ENCODE measurements at regions not wholly inside any gene's neighbourhood (a gene's known extent, or its start where the extent isn't known, plus 50 kb on each side); places are given as distances from the start of the nearest gene placed in this dataset.
"Not testable (repeated sequence)": the region's sequence is repeated elsewhere in the genome, so short reads cannot be mapped to it uniquely, and the experiment has no call there.

- DNase-seq (ENCODE audit: low read depth in 6 of 9, low spot score in 9 of 9): no peak
- 77% methylated on average over 3 of the region's 3 CpGs for WGBS
- no peaks in the 10 kb centered on the region for H3K9me3 ChIP-seq (ENCODE audit: control insufficient read depth in 2 of 2, insufficient read depth in 1 of 2, low read length in 1 of 2)
- H3K27me3 ChIP-seq (ENCODE audit: control insufficient read depth in 2 of 2, insufficient read depth in 1 of 2, low read length in 1 of 2): no peaks in the 10 kb centered on the region
- H3K4me3 ChIP-seq (ENCODE audit: low read length in 2 of 2): no peak overlapping the region
- H3K36me3 ChIP-seq (ENCODE audit: control insufficient read depth in 2 of 2, insufficient read depth in 2 of 2, low read length in 1 of 2): no peaks in the 10 kb centered on the region
- H3K27ac ChIP-seq (ENCODE audit: low read depth in 1 of 2, low read length in 1 of 2): no peak overlapping the region
- H3K4me1 ChIP-seq (ENCODE audit: control insufficient read depth in 2 of 2, insufficient read depth in 2 of 2, low read length in 2 of 2): no peaks in the 10 kb centered on the region
Observed at GRCh38 chr4:30122711-30123110, 597.5 kb upstream of the PCDH7 start.

GRCh38 chr4:30124621-30125020 lies 595.5 kb upstream of the PCDH7 start:
- 93% methylated on average over 1 of the region's 2 CpGs for WGBS
- DNase-seq (ENCODE audit: low read depth in 6 of 9, low spot score in 9 of 9); H3K4me1 ChIP-seq (ENCODE audit: control insufficient read depth in 2 of 2, insufficient read depth in 2 of 2, low read length in 2 of 2); H3K4me3 ChIP-seq (ENCODE audit: low read length in 2 of 2); H3K27ac ChIP-seq (ENCODE audit: low read depth in 1 of 2, low read length in 1 of 2); H3K36me3 ChIP-seq (ENCODE audit: control insufficient read depth in 2 of 2, insufficient read depth in 2 of 2, low read length in 1 of 2); H3K9me3 ChIP-seq (ENCODE audit: control insufficient read depth in 2 of 2, insufficient read depth in 1 of 2, low read length in 1 of 2); H3K27me3 ChIP-seq (ENCODE audit: control insufficient read depth in 2 of 2, insufficient read depth in 1 of 2, low read length in 1 of 2): not testable (repeated sequence)

GRCh38 chr4:30125868-30126267 lies 594.3 kb upstream of the PCDH7 start:
- Histone ChIP-seq H3K9me3 (ENCODE audit: control insufficient read depth in 2 of 2, insufficient read depth in 1 of 2, low read length in 1 of 2) (no peaks in the 10 kb centered on the region), H3K36me3 (ENCODE audit: control insufficient read depth in 2 of 2, insufficient read depth in 2 of 2, low read length in 1 of 2) (no peaks in the 10 kb centered on the region), H3K27ac (ENCODE audit: low read depth in 1 of 2, low read length in 1 of 2) (no peak overlapping the region), H3K4me1 (ENCODE audit: control insufficient read depth in 2 of 2, insufficient read depth in 2 of 2, low read length in 2 of 2) (no peaks in the 10 kb centered on the region), H3K4me3 (ENCODE audit: low read length in 2 of 2) (no peak overlapping the region), H3K27me3 (ENCODE audit: control insufficient read depth in 2 of 2, insufficient read depth in 1 of 2, low read length in 1 of 2) (no peaks in the 10 kb centered on the region)
- DNase-seq (ENCODE audit: low read depth in 6 of 9, low spot score in 9 of 9): no peak
- WGBS: 56% methylated on average over 1 of the region's 1 CpG

GRCh38 chr4:30126351-30126750 lies 593.8 kb upstream of the PCDH7 start:
- H3K27ac ChIP-seq (ENCODE audit: low read depth in 1 of 2, low read length in 1 of 2): no peak overlapping the region
- no peaks in the 10 kb centered on the region for H3K9me3 ChIP-seq (ENCODE audit: control insufficient read depth in 2 of 2, insufficient read depth in 1 of 2, low read length in 1 of 2)
- no peaks in the 10 kb centered on the region for H3K4me1 ChIP-seq (ENCODE audit: control insufficient read depth in 2 of 2, insufficient read depth in 2 of 2, low read length in 2 of 2)
- 88% methylated on average over 1 of the region's 1 CpG for WGBS
- no peaks in the 10 kb centered on the region for H3K36me3 ChIP-seq (ENCODE audit: control insufficient read depth in 2 of 2, insufficient read depth in 2 of 2, low read length in 1 of 2)
- no peak overlapping the region for H3K4me3 ChIP-seq (ENCODE audit: low read length in 2 of 2)
- H3K27me3 ChIP-seq (ENCODE audit: control insufficient read depth in 2 of 2, insufficient read depth in 1 of 2, low read length in 1 of 2): no peaks in the 10 kb centered on the region
- no peak for DNase-seq (ENCODE audit: low read depth in 6 of 9, low spot score in 9 of 9)

- DNase-seq (ENCODE audit: low read depth in 6 of 9, low spot score in 9 of 9); H3K4me3 ChIP-seq (ENCODE audit: low read length in 2 of 2); H3K27ac ChIP-seq (ENCODE audit: low read depth in 1 of 2, low read length in 1 of 2); H3K4me1 ChIP-seq (ENCODE audit: control insufficient read depth in 2 of 2, insufficient read depth in 2 of 2, low read length in 2 of 2); H3K9me3 ChIP-seq (ENCODE audit: control insufficient read depth in 2 of 2, insufficient read depth in 1 of 2, low read length in 1 of 2); H3K27me3 ChIP-seq (ENCODE audit: control insufficient read depth in 2 of 2, insufficient read depth in 1 of 2, low read length in 1 of 2); H3K36me3 ChIP-seq (ENCODE audit: control insufficient read depth in 2 of 2, insufficient read depth in 2 of 2, low read length in 1 of 2): not testable (repeated sequence)
- WGBS: 89% methylated on average over 5 of the region's 5 CpGs
Observed at GRCh38 chr4:30148828-30149227, 571.3 kb upstream of the PCDH7 start.

GRCh38 chr4:30149539-30149938 lies 570.6 kb upstream of the PCDH7 start:
- H3K4me1 ChIP-seq (ENCODE audit: control insufficient read depth in 2 of 2, insufficient read depth in 2 of 2, low read length in 2 of 2); H3K36me3 ChIP-seq (ENCODE audit: control insufficient read depth in 2 of 2, insufficient read depth in 2 of 2, low read length in 1 of 2); DNase-seq (ENCODE audit: low read depth in 6 of 9, low spot score in 9 of 9); H3K27ac ChIP-seq (ENCODE audit: low read depth in 1 of 2, low read length in 1 of 2); H3K27me3 ChIP-seq (ENCODE audit: control insufficient read depth in 2 of 2, insufficient read depth in 1 of 2, low read length in 1 of 2); H3K9me3 ChIP-seq (ENCODE audit: control insufficient read depth in 2 of 2, insufficient read depth in 1 of 2, low read length in 1 of 2); H3K4me3 ChIP-seq (ENCODE audit: low read length in 2 of 2): not testable (repeated sequence)
- 93% methylated on average over 7 of the region's 7 CpGs for WGBS

GRCh38 chr4:30153427-30153826 lies 566.7 kb upstream of the PCDH7 start:
- no peaks in the 10 kb centered on the region for H3K27me3 ChIP-seq (ENCODE audit: control insufficient read depth in 2 of 2, insufficient read depth in 1 of 2, low read length in 1 of 2)
- no peak overlapping the region for H3K27ac ChIP-seq (ENCODE audit: low read depth in 1 of 2, low read length in 1 of 2)
- peaks cover 2 to 10% of the 10 kb centered on the region in 2 donors for H3K9me3 ChIP-seq (ENCODE audit: control insufficient read depth in 2 of 2, insufficient read depth in 1 of 2, low read length in 1 of 2)
- no peaks in the 10 kb centered on the region for H3K4me1 ChIP-seq (ENCODE audit: control insufficient read depth in 2 of 2, insufficient read depth in 2 of 2, low read length in 2 of 2)
- DNase-seq (ENCODE audit: low read depth in 6 of 9, low spot score in 9 of 9): no peak
- no peaks in the 10 kb centered on the region for H3K36me3 ChIP-seq (ENCODE audit: control insufficient read depth in 2 of 2, insufficient read depth in 2 of 2, low read length in 1 of 2)
- 85% methylated on average over 2 of the region's 2 CpGs for WGBS
- H3K4me3 ChIP-seq (ENCODE audit: low read length in 2 of 2): no peak overlapping the region

GRCh38 chr4:30160140-30160539 lies 560.0 kb upstream of the PCDH7 start:
- Histone ChIP-seq H3K36me3 (ENCODE audit: control insufficient read depth in 2 of 2, insufficient read depth in 2 of 2, low read length in 1 of 2) (no peaks in the 10 kb centered on the region), H3K4me3 (ENCODE audit: low read length in 2 of 2) (no peak overlapping the region), H3K27me3 (ENCODE audit: control insufficient read depth in 2 of 2, insufficient read depth in 1 of 2, low read length in 1 of 2) (no peaks in the 10 kb centered on the region), H3K9me3 (ENCODE audit: control insufficient read depth in 2 of 2, insufficient read depth in 1 of 2, low read length in 1 of 2) (no peaks in the 10 kb centered on the region), H3K27ac (ENCODE audit: low read depth in 1 of 2, low read length in 1 of 2) (no peak overlapping the region), H3K4me1 (ENCODE audit: control insufficient read depth in 2 of 2, insufficient read depth in 2 of 2, low read length in 2 of 2) (no peaks in the 10 kb centered on the region)
- WGBS: 95% methylated on average over 2 of the region's 2 CpGs
- no peak for DNase-seq (ENCODE audit: low read depth in 6 of 9, low spot score in 9 of 9)

GRCh38 chr4:30172416-30172815 lies 547.8 kb upstream of the PCDH7 start:
- no peaks in the 10 kb centered on the region for H3K9me3 ChIP-seq (ENCODE audit: control insufficient read depth in 2 of 2, insufficient read depth in 1 of 2, low read length in 1 of 2)
- no peak for DNase-seq (ENCODE audit: low read depth in 6 of 9, low spot score in 9 of 9)
- no peaks in the 10 kb centered on the region for H3K27me3 ChIP-seq (ENCODE audit: control insufficient read depth in 2 of 2, insufficient read depth in 1 of 2, low read length in 1 of 2)
- H3K4me1 ChIP-seq (ENCODE audit: control insufficient read depth in 2 of 2, insufficient read depth in 2 of 2, low read length in 2 of 2): no peaks in the 10 kb centered on the region
- H3K36me3 ChIP-seq (ENCODE audit: control insufficient read depth in 2 of 2, insufficient read depth in 2 of 2, low read length in 1 of 2): no peaks in the 10 kb centered on the region
- no peak overlapping the region for H3K4me3 ChIP-seq (ENCODE audit: low read length in 2 of 2)
- no peak overlapping the region for H3K27ac ChIP-seq (ENCODE audit: low read depth in 1 of 2, low read length in 1 of 2)

GRCh38 chr4:30181512-30181911 lies 538.7 kb upstream of the PCDH7 start:
- DNase-seq (ENCODE audit: low read depth in 6 of 9, low spot score in 9 of 9): no peak

More at GRCh38 chr4:30181512-30181911, 538.7 kb upstream of the PCDH7 start:
- Histone ChIP-seq H3K27me3 (ENCODE audit: control insufficient read depth in 2 of 2, insufficient read depth in 1 of 2, low read length in 1 of 2) (no peaks in the 10 kb centered on the region), H3K4me1 (ENCODE audit: control insufficient read depth in 2 of 2, insufficient read depth in 2 of 2, low read length in 2 of 2) (no peaks in the 10 kb centered on the region), H3K27ac (ENCODE audit: low read depth in 1 of 2, low read length in 1 of 2) (no peak overlapping the region), H3K4me3 (ENCODE audit: low read length in 2 of 2) (no peak overlapping the region), H3K36me3 (ENCODE audit: control insufficient read depth in 2 of 2, insufficient read depth in 2 of 2, low read length in 1 of 2) (no peaks in the 10 kb centered on the region), H3K9me3 (ENCODE audit: control insufficient read depth in 2 of 2, insufficient read depth in 1 of 2, low read length in 1 of 2) (peaks cover 0 to 6% of the 10 kb centered on the region in 2 donors)
- 96% methylated on average over 4 of the region's 4 CpGs for WGBS
